Testis (tissue), 2 donors: ENCODE measurements at regions not wholly inside any gene's neighbourhood (a gene's known extent, or its start where the extent isn't known, plus 50 kb on each side); places are given as distances from the start of the nearest gene placed in this dataset.

Experiments used
- POLR2A ChIP-seq: fragments of 450-650 bp; IDR thresholded peaks from one replicate; pipeline ENCODE4 v1.6.1; 2017; ENCODE audit warnings: antibody characterized with exemption, mild to moderate bottlenecking, moderate library complexity
- TF ChIP-seq, protein P1 (sequence below), 3 experiments: fragments of 450-650 bp in 2 of 3; fragments of 200-600 bp in 1 of 3; sonication (generic) in 1 of 3; IDR thresholded peaks; one replicate each; pipeline ENCODE4 v1.5.1; 2016 to 2019; ENCODE audit warnings: antibody characterized with exemption in 3 of 3, mild to moderate bottlenecking in 2 of 3, moderate library complexity in 1 of 3

DNA sequence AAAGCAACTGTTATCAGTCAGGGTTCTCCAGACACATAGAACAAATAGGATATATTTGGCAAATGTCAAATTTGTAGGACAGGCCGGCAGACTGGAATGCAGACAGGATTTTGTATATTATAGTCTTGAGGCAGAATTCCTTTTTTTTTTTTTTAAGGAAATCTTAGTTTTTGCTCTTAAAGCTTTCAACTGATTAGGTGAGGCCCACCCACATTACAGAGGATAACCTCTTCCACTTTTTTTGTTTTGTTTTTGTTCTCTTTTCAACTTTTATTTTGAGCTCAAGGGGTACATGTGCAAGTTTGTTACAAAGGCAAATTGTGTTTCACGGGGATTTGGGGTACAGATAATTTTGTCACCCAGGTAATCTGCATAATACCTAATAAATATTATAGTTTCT is 350.2 kb upstream of the CHAC2 start:
- TF ChIP-seq, protein P1, sequence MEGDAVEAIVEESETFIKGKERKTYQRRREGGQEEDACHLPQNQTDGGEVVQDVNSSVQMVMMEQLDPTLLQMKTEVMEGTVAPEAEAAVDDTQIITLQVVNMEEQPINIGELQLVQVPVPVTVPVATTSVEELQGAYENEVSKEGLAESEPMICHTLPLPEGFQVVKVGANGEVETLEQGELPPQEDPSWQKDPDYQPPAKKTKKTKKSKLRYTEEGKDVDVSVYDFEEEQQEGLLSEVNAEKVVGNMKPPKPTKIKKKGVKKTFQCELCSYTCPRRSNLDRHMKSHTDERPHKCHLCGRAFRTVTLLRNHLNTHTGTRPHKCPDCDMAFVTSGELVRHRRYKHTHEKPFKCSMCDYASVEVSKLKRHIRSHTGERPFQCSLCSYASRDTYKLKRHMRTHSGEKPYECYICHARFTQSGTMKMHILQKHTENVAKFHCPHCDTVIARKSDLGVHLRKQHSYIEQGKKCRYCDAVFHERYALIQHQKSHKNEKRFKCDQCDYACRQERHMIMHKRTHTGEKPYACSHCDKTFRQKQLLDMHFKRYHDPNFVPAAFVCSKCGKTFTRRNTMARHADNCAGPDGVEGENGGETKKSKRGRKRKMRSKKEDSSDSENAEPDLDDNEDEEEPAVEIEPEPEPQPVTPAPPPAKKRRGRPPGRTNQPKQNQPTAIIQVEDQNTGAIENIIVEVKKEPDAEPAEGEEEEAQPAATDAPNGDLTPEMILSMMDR (IDR thresholded peaks at IDR 0.05): no peak
- no peak for TF ChIP-seq POLR2A
